NCI-H226 (cell line): ENCODE measurements at regions not wholly inside any gene's neighbourhood (a gene's known extent, or its start where the extent isn't known, plus 50 kb on each side); places are given as distances from the start of the nearest gene placed in this dataset.

Experiments used
- DNase-seq: peaks from one replicate; pipeline ENCODE4 v3.0.0-alpha.2; 2015

GRCh38 chr2:103814016-103814415 lies 1039.9 kb upstream of the POU3F3 start:
- DNase-seq = no peak

DNA sequence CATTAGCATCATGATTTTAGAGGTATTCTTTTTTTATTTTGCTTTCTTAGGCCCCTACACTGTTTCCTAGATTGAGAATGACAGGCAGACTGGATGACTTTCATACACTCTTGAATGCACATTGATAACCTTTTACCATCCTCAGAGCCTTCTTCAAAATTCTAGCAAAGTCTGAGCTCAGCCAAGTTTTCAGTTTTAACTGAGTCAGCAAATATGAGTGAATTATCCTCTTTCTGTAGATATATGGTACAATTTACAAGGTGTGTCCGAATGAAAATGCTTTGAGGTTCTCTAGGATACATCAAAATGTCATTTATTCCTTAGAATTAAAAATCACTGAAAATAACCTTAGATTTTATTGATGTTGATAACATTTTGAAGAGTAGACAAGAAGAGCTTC lies 1038.2 kb upstream of the POU3F3 start:
- DNase-seq = no peak

DNA sequence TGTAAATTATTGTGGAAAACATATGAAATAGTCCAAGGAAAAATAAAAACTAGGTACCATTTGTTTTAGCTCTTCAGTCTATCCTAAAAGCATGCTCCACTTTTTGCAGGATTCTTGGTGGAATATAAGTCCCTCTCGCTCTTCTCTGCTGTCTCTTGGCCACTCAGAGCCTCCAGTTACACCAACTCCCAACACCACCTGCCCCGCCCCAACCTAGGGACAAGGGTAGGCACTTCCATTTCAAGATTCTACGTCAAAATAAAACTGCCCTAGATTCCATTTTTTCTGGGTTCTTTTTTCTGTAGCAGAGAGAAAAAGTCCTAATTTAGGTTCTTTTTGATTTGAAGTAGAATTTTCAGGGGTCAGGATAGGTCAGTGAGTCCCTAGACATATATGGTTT lies 1036.2 kb upstream of the POU3F3 start:
- no peak for DNase-seq

- no peak for DNase-seq
Observed at GRCh38 chr2:103818176-103818575, 1035.7 kb upstream of the POU3F3 start.

GRCh38 chr2:103819599-103819998 lies 1034.3 kb upstream of the POU3F3 start:
- no peak for DNase-seq

GRCh38 chr2:103823847-103824246 lies 1030.1 kb upstream of the POU3F3 start:
- peak; percentile 74 for DNase-seq

GRCh38 chr2:103847276-103847675 lies 1006.6 kb upstream of the POU3F3 start:
- DNase-seq = peak; percentile 28

DNA sequence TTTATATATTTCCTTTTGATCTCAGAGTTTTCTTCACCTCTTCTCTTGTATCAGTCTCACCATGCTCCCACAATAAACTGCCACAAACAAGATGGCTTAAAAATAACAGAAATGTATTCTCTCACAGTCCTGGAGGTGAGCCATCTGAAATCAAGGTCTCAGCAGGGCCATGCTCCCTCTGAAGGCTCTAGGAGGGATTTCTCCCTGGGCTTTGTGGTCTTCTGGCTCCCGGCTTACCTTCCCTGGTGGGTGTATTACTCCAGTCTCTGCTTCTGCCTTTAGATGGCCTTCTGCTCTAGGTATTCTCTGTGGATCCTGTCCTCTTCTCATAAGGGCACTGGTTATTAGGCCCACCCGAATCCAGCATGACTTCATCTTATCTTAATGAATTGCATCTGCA lies 994.7 kb upstream of the POU3F3 start:
- DNase-seq = no peak

- no peak for DNase-seq
Observed at GRCh38 chr2:103860016-103860415, 993.9 kb upstream of the POU3F3 start.

DNA sequence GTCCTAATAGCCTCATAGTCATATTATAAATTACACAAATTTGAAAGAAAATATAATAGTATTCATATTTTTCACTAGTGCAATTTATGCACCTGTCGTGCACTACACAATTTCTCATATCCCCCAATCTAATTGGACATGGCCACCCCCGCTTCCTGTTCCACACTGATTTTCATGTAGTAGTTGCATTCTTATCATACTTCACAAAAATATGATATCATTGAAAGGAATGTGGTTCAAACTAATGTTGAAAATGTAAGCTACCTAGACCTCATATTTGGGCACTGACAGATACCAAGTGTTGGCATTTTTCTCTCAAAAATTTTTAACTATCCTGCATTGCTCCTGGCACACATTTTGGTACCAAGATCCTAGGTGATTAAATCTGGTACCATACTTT lies 985.5 kb upstream of the POU3F3 start:
- DNase-seq = peak; percentile 82

DNA sequence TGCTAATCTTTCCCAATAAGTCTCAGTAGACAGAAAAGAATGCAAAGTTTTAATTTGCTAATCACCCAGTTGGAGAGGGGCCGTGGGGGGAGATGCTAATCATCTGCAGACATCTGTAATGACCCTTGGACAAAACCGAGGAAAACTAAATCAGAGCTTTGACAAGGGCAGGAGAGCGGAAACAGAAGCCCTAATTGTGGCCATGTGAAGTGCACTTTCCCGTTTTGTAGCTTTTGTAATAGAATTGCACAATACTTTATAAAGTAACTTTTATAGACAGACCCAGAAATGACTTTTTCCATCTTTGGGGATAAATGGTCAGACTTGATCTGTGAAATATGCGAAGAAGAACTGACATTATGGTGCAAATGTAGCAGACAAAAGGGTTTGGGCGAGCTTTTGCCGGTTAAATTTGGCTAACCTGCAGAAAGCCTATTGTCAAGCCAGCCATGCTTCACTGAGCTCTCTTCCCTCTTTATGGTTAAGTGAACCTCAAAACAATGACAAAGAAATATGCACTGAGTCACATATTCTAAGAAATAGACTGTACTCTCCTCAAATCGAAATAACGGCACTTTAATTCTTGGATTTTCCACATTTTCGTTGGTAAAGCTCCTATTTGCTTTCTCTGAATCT lies 980.1 kb upstream of the POU3F3 start:
- DNase-seq = no peak

DNA sequence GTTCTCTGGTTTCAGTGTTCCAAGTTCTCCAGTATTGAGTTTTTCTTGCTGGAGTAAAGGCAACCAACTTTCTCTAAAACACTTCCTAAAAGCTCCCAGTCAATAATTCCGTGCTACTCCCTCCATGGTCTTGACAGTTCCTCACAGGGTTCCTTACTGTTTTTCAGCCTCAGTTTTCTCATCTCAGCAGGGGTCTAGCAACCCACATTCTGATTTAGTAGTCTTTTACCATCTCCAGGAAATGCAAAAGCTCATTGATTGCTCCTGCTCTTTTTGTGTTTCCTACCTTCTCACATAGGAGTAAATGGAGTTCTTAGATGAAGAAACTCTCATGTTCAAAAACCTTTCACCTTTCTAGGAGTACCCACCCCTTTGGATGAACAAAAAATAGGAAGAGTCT lies 978.8 kb upstream of the POU3F3 start:
- DNase-seq = no peak

GRCh38 chr2:103875531-103875930 lies 978.4 kb upstream of the POU3F3 start:
- DNase-seq = no peak

GRCh38 chr2:103876611-103877010 lies 977.3 kb upstream of the POU3F3 start:
- no peak for DNase-seq

DNA sequence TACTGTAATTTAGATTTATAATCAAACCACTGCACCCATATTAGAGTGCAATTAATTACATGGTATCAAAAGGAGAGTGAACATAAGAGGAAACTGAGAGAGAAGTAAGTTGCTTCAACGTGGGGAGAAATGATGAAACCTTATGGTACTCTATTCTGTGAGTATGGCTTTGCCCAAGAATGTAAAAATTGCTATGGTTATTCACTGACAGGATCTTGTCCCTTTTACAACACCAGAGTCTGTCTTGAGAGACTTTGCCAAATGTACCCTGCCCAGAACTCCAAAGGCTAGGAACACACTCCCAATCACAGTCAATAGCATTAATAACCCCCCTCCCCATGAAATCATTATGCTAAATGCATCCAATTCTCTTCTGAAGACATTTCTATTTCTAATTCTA lies 974.8 kb upstream of the POU3F3 start:
- no peak for DNase-seq

- no peak for DNase-seq
Observed at GRCh38 chr2:103880081-103880834, 973.7 kb upstream of the POU3F3 start.

- peak; percentile 67 for DNase-seq
Observed at GRCh38 chr2:103887625-103888024, 966.3 kb upstream of the POU3F3 start.

DNA sequence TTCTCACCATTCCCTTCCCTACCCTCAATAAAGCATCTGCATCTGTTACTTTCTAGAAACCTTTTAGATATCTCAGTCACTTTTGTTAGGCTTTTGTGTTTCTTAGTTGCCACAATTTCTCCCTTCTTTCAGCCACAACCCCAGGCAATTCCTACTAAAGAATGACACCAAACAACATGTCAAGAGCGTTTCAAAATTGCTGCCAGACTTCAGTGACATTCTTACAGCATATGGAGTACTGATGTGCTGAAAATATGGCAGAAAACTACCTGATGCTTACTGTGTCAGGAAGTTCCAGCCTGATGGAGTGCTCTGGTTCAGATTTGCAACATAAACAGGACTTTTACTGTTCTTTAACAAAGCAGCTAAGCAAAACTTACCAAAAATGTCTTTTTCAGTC lies 957.7 kb upstream of the POU3F3 start:
- DNase-seq = no peak

DNA sequence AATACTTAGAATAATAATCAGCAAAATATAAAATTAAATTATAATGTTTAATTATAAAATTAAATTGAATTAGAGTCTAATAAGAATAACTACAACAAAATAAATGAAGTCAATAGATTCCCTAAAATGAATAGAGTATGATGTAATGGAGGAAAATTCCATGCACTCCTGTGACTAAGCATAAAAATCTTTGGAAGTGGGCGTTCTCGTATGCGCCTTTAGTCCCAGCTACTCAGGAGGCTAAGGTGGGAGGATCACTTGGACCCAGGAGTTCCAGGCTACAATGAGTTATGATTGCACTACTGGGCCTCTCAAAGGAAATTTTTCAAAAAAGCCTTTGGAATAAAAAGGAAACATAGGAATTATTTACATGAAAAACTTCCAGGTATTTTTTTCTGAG lies 955.4 kb upstream of the POU3F3 start:
- DNase-seq = peak; percentile 82

GRCh38 chr2:103902347-103902746 lies 951.6 kb upstream of the POU3F3 start:
- DNase-seq = no peak

GRCh38 chr2:103921161-103921560 lies 932.8 kb upstream of the POU3F3 start:
- no peak for DNase-seq

DNA sequence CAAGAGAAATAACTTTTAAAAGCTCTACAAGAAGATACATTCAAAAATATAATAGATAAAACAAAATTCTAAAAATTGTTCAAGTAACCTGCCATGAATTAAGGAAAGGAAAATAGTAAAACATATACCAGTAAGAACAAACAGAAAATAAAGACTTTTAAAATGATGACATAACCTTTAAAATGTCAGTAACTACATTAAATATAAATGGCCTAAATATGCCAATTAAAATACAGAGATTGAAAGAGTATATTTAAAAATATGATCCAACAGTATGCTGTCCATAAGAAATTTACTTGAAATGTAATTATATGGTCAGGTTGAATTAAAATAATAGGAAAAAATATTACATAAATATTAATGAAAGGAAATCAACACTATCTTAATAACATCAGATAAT lies 911.7 kb upstream of the POU3F3 start:
- no peak for DNase-seq

DNA sequence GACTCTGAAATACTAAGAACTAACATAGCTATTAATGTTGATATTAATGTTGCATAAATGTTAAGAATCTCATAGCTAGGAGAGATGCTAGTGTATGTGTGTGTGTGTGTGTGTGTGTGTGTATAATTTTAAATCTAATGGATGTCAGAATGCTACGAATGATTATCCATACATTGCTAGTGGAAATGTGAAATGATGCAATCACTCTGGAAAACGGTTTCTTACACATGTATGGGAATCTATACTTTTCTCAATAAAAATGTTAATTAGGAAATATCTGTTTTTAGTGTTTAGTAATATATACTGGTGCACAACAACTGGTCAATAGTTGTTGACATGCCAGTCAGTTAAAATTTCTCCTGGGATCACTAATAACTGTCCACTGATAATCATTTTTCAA lies 908.8 kb upstream of the POU3F3 start:
- DNase-seq = no peak

DNA sequence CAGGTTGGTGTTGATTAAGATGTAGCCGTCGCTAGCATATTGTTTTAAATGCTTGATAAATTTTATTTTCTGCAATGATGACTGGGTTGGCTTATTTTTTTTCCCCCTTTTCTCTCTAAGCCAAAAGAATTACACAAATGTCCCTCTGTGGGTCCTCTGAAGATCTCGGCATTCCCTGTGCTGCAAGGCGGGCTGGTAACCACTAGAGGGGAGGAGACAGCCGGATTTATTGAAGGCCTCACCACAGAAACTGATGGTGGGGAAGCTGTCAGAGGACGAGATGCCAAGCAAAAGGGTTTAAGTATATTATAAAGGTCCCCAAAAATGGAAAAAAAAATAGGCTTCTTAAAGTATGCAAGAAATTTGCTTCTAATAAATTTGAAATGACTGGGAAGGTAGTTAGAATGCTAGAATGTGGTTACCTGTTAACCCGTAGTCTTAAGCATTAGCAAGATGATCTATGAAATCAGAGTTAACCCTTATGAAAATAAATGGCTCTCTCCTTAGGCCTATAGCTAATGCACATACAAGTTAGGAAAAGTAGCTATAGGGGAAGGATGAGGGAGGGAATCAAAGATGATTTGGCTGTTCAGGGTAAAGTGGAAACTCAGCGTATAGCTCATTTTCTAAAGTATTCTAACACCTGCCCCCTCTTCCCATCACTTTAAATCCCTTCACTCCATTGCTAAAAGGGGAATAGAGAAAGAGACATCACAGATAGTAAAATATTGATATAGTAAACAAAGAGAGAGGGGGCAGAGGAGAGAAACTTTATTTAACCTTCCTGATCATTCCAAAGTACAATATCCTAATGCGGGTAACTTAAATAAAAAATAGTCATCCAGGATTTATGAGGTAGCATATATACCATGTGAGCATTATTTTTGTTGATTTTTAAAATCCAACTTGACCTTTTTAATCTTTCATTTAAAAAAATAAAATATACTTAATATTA lies 894.5 kb upstream of the POU3F3 start:
- DNase-seq = peak; percentile 2
